GM12865 (cell line): ENCODE measurements at regions not wholly inside any gene's neighbourhood (a gene's known extent, or its start where the extent isn't known, plus 50 kb on each side); places are given as distances from the start of the nearest gene placed in this dataset.
A peak's percentile ranks its signal among the peaks of the same experiment; 100 is the strongest.
"Not testable (repeated sequence)": the region's sequence is repeated elsewhere in the genome, so short reads cannot be mapped to it uniquely, and the experiment has no call there.

Source experiments
- DNase-seq: peaks from one replicate; pipeline ENCODE4 v3.0.0; 2010; ENCODE audit warnings: low read depth
- H3K4me3 ChIP-seq: 2 replicates; pipeline ENCODE4 v1.5.1; 2011; ENCODE audit warnings: mild to moderate bottlenecking, low read depth, low read length, control low read depth
- TF ChIP-seq, protein P1 (sequence below): IDR thresholded peaks from 2 replicates; pipeline ENCODE4 v1.5.1; 2011; ENCODE audit warnings: low read length, control low read depth, low read depth, inconsistent platforms; ENCODE audit not compliant: insufficient read depth; ENCODE audit errors: missing control alignments

DNA sequence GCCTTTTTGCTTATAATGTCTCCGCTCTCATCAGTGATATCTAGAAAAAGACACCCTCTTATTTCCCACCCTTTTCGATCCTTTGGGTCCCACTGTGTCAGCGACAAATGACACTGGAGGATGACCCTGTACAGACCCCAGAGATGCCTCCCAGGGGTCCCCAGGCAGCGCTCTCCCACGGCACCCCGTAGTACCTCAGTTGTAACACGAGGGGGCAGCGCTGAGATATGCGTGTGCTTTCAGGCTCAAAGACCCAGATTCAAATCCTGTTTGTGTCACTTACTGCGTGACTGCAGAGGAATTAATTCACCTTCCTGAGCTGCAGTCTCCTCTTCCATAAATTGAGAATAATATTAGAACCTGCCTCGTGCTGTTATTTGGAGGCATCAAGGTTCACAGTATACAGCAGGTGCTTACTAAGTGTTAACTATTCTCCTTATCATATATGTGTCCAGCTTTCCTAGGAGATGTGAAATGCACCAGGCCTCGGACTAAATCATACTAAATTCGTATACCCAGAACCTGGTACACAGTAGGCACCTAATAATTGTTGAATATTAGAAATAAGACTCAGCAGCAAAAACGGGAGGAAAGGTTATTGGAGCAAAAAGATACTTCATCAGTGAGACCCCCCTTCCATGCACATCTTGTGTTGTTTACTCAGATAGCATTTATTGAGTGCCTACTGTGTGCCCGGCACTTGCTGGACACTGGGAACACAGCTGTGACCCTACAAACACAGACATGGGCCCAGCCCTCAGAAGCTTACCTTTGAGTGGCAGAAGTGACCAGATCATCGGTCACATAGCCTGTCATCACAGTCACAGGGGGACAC, 99.9 kb downstream of the PHETA1 start:
- TF ChIP-seq, protein P1, sequence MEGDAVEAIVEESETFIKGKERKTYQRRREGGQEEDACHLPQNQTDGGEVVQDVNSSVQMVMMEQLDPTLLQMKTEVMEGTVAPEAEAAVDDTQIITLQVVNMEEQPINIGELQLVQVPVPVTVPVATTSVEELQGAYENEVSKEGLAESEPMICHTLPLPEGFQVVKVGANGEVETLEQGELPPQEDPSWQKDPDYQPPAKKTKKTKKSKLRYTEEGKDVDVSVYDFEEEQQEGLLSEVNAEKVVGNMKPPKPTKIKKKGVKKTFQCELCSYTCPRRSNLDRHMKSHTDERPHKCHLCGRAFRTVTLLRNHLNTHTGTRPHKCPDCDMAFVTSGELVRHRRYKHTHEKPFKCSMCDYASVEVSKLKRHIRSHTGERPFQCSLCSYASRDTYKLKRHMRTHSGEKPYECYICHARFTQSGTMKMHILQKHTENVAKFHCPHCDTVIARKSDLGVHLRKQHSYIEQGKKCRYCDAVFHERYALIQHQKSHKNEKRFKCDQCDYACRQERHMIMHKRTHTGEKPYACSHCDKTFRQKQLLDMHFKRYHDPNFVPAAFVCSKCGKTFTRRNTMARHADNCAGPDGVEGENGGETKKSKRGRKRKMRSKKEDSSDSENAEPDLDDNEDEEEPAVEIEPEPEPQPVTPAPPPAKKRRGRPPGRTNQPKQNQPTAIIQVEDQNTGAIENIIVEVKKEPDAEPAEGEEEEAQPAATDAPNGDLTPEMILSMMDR, result peak; percentile 53
- H3K4me3 ChIP-seq, result no peak overlapping the region
- peak; percentile 30 for DNase-seq

DNA sequence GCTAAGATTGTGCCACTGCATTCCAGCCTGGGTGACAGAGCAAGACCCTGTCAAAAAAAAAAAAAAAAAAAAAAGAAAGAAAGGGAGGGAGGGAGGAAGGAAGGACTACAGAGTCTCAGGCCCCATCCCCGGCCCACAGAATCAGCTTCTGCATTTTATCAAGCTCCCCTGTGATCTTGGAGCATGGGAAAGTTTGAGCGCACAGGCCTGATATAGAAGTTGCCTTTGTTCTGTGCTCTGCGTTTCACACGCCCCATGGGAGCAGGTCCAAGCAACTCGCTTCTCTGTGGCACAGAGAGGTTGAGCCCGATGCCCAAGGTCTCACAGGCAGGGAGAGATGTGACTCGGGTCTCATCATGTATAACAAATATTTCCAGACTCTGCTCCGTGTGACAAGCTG, 101.8 kb downstream of the PHETA1 start:
- TF ChIP-seq, protein P1, result no peak
- DNase-seq, result no peak
- no peak overlapping the region for H3K4me3 ChIP-seq

DNA sequence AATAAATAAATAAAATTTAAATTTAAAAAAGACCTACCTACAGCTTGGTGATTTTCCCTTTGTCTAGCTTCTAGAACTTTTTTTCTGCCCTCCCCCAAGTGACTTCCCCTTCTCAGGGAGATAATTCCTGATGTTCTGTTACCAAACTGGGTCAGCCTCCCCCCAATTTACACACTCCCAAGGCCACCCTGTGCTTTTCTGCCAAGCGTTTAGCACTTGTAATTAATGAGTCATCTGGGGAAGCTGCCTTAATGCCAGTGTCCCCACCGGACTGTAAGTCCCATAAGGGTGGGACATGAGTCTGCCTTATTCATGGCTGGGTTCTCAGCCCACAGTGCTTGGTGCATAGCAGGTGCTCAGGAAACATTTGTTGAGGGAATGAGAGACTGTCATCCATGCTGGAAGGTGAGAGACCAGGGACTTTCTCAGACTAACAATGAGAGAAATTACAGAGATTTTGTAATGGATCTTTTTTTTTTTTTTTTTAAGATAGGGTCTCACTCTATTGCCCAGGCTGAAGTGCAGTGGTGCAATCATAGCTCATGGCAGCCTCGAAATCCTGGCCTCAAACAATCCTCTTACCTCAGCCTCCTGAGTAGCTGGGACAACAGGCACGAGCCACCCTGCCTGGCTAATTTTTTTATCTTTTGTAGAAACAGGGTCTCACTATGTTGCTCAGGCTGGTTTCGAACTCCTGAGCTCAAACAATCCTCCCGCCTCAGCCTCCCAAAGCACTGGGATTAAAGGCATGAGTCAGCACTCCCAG, 106.8 kb downstream of the PHETA1 start:
- no peak for DNase-seq
- TF ChIP-seq, protein P1, result no peak
- no peak overlapping the region for H3K4me3 ChIP-seq

DNA sequence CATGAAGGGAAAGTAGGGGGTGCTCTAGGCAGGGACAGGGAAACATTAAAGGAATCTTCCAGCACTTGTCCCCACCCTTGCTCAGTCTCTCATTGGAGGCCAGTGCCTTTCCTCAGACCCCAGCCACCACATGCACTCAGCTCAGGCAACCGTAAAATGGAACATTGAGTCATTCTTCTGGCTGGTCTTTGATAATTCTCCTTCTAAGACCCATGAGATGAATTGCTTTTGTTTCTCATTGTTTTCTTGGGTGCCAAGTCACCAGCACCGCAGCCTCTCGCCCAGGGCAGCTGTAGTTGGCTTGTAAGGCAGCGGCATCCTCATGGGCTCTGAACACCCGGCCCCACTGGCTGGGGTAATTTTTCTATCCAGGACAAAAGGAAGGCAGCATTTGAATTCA, 108.2 kb downstream of the PHETA1 start:
- TF ChIP-seq, protein P1, result no peak

DNA sequence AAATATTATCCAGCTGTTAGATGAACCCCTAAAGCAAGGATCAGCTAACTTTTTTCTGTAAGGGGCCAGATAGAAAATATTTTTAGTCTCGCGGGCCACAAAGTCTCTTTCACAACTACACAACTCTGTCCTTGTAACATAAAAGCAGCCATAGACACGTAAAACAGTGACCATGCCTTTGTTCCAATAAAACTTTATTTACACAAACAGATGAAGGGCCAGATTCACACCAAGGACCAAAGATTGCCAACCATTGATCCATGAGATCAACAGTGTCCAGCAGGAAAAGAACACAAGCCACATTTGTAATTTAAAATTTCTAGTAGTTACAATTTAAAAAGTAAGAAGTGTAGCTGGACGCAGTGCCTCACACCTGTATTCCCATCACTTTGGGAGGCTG, 109.7 kb downstream of the PHETA1 start:
- TF ChIP-seq, protein P1, result no peak
- no peak for DNase-seq
- H3K4me3 ChIP-seq, result no peak overlapping the region

More for the DNA sequence above, 108.2 kb downstream of the PHETA1 start:
- no peak for DNase-seq
- H3K4me3 ChIP-seq, result no peak overlapping the region

DNA sequence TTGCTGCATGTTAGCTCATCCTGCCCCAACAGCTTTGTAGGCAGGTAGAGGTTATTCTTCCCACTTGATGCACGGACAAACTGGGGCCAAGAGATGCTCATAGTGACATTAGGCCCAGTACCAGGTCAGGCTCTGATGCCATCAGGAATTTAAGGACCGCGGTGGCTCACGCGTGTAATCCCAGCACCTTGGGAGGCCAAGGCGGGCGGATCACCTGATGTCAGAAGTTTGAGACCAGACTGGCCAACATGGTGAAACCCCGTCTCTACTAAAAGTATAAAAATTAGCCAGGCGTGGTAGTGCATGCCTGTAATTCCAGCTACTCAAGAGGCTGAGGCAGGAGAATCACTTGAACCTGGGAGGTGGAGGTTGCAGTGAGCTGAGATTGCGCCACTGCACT, 110.8 kb downstream of the PHETA1 start:
- DNase-seq, H3K4me3 ChIP-seq: not testable (repeated sequence)

DNA sequence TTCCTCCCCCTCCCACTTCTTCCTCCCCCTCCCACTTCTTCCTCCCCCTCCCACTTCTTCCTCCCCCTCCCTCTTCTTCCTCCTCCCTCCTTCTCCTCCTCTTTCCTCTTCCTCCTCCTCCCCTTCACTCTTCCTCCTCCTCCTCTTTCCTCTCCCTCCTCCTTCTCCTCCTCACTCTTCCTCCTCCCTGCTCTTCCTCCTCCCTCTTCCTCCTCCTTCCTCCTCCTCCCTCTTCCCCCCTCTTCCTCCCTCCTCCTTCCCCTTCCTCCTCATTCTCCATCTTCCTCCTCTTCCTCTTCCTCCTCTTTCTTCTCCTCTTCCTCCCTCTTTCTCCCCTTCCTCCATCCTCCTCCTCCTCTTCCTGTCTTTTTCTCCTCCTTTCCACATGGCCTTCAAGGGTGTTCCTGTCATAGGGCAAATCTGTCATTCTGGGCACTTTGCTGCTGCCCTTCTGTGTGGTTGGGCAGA, 111.4 kb downstream of the PHETA1 start:
- H3K4me3 ChIP-seq, result no peak overlapping the region
- TF ChIP-seq, protein P1, result no peak
- DNase-seq, result no peak
